HFF-Myc (cell line): ENCODE measurements at regions not wholly inside any gene's neighbourhood (a gene's known extent, or its start where the extent isn't known, plus 50 kb on each side); places are given as distances from the start of the nearest gene placed in this dataset.
"Not testable (repeated sequence)": the region's sequence is repeated elsewhere in the genome, so short reads cannot be mapped to it uniquely, and the experiment has no call there.

Experiments
- DNase-seq: peaks from one replicate; pipeline ENCODE4 v3.0.0-alpha.2; 2011; ENCODE audit warnings: low read depth; ENCODE audit errors: extremely low read depth
- H3K4me3 ChIP-seq: replicated peaks from 2 replicates; pipeline ENCODE4 v1.5.1; 2011; ENCODE audit warnings: low read depth, mild to moderate bottlenecking, control low read depth, low read length
- CTCF ChIP-seq: IDR thresholded peaks from 2 replicates; pipeline ENCODE4 v1.5.1; 2012; ENCODE audit warnings: mild to moderate bottlenecking, low read depth, low read length, control low read depth; ENCODE audit errors: missing control alignments

- H3K4me3 ChIP-seq, result no peak overlapping the region
- no peak for TF ChIP-seq CTCF
- DNase-seq, result no peak
Observed at GRCh38 chr1:190908246-190908645, 430.6 kb upstream of the BRINP3 start.

- DNase-seq, result no peak
- H3K4me3 ChIP-seq, result no peak overlapping the region
- no peak for TF ChIP-seq CTCF
Observed at GRCh38 chr1:190908691-190909090, 431.0 kb upstream of the BRINP3 start.

- TF ChIP-seq CTCF, result no peak
- DNase-seq, result no peak
- no peak overlapping the region for H3K4me3 ChIP-seq
Observed at GRCh38 chr1:190935925-190936324, 458.3 kb upstream of the BRINP3 start.

GRCh38 chr1:190936337-190936736 lies 458.7 kb upstream of the BRINP3 start:
- DNase-seq, result no peak
- no peak for TF ChIP-seq CTCF
- no peak overlapping the region for H3K4me3 ChIP-seq

GRCh38 chr1:190940951-190941350 lies 463.3 kb upstream of the BRINP3 start:
- no peak for DNase-seq
- no peak for TF ChIP-seq CTCF
- no peak overlapping the region for H3K4me3 ChIP-seq

- TF ChIP-seq CTCF, result no peak
- H3K4me3 ChIP-seq, result no peak overlapping the region
- no peak for DNase-seq
Observed at GRCh38 chr1:190942475-190942874, 464.8 kb upstream of the BRINP3 start.

- not testable (repeated sequence) for DNase-seq, H3K4me3 ChIP-seq
Observed at GRCh38 chr1:190943722-190944121, 466.1 kb upstream of the BRINP3 start.
